ENCODE measurements at regions not wholly inside any gene's neighbourhood (a gene's known extent, or its start where the extent isn't known, plus 50 kb on each side); places are given as distances from the start of the nearest gene placed in this dataset.

DNA sequence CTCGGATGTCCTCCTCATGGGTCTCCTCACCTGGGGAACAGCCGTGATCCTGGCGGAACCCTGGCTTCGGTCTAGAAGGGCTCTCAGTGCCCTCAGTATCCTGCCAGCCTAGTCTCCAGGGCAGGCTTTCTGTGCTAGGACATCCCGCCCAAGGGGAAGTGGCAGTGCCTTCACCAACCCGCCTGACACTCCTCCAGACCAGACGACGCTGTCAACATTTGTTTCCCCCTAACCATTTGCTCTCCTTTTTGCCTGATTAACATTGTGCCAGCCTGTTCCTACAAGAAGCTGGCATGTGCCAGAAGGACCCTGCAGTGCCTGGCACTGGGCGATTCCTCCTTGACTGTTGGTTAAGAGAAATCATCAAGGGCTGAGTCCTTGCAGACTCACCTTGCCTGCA lies 358.9 kb upstream of the IRX2 start:
- Histone ChIP-seq H3K4me3 (no peak overlapping the region), H3K9me3 (no peaks in the 10 kb centered on the region), H3K4me1 (no peaks in the 10 kb centered on the region), H3K4me2 (no peak overlapping the region), H3K27ac (no peak overlapping the region)
- no peak for FAIRE-seq
- no peak for DNase-seq (ENCODE audit: low read depth in 1 of 2, low spot score in 1 of 2)
- no peak for TF ChIP-seq REST (IDR thresholded peaks at IDR 0.05)
- TF ChIP-seq HOXB5 (CRISPR knock-in tag; IDR thresholded peaks at IDR 0.05), result no peak
- no peak for TF ChIP-seq ELK1 (IDR thresholded peaks at IDR 0.05; ENCODE audit: low read depth, low read length)
- no peak for TF ChIP-seq EHF (CRISPR knock-in tag; IDR thresholded peaks at IDR 0.05)
- TF ChIP-seq SMC3 (IDR thresholded peaks at IDR 0.05), result no peak
- TF ChIP-seq EHMT2 (IDR thresholded peaks at IDR 0.05; ENCODE audit: low read depth), result no peak
- TF ChIP-seq RARB (CRISPR knock-in tag; IDR thresholded peaks at IDR 0.05), result no peak
- TF ChIP-seq HOXB13 (CRISPR knock-in tag; IDR thresholded peaks at IDR 0.05; ENCODE audit: low read depth), result no peak
- no peak for TF ChIP-seq PBX3 (IDR thresholded peaks at IDR 0.05)
- no peak for TF ChIP-seq TP53 (CRISPR knock-in tag; IDR thresholded peaks at IDR 0.05)
- TF ChIP-seq, protein P1, sequence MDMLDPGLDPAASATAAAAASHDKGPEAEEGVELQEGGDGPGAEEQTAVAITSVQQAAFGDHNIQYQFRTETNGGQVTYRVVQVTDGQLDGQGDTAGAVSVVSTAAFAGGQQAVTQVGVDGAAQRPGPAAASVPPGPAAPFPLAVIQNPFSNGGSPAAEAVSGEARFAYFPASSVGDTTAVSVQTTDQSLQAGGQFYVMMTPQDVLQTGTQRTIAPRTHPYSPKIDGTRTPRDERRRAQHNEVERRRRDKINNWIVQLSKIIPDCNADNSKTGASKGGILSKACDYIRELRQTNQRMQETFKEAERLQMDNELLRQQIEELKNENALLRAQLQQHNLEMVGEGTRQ (IDR thresholded peaks at IDR 0.05), result no peak
- TF ChIP-seq HEYL (CRISPR knock-in tag; IDR thresholded peaks at IDR 0.05), result no peak
- TF ChIP-seq MAFK (IDR thresholded peaks at IDR 0.05; ENCODE audit: partially characterized antibody), result no peak
- TF ChIP-seq CEBPB (IDR thresholded peaks at IDR 0.05), result no peak
- no peak for TF ChIP-seq FOXS1 (CRISPR knock-in tag; IDR thresholded peaks at IDR 0.05)
- TF ChIP-seq, protein P2, sequence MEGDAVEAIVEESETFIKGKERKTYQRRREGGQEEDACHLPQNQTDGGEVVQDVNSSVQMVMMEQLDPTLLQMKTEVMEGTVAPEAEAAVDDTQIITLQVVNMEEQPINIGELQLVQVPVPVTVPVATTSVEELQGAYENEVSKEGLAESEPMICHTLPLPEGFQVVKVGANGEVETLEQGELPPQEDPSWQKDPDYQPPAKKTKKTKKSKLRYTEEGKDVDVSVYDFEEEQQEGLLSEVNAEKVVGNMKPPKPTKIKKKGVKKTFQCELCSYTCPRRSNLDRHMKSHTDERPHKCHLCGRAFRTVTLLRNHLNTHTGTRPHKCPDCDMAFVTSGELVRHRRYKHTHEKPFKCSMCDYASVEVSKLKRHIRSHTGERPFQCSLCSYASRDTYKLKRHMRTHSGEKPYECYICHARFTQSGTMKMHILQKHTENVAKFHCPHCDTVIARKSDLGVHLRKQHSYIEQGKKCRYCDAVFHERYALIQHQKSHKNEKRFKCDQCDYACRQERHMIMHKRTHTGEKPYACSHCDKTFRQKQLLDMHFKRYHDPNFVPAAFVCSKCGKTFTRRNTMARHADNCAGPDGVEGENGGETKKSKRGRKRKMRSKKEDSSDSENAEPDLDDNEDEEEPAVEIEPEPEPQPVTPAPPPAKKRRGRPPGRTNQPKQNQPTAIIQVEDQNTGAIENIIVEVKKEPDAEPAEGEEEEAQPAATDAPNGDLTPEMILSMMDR (IDR thresholded peaks at IDR 0.05), result no peak
- no peak for TF ChIP-seq KDM5A (IDR thresholded peaks at IDR 0.05)
- TF ChIP-seq CBX8 (IDR thresholded peaks at IDR 0.05), result no peak
- WGBS (ENCODE audit: missing lambda C conversion rate), result 30% methylated on average over 6 of the region's 9 CpGs
- ATAC-seq, result no peak
- ChIA-PET POLR2A (no interaction called here), CTCF (no interaction called here)

DNA sequence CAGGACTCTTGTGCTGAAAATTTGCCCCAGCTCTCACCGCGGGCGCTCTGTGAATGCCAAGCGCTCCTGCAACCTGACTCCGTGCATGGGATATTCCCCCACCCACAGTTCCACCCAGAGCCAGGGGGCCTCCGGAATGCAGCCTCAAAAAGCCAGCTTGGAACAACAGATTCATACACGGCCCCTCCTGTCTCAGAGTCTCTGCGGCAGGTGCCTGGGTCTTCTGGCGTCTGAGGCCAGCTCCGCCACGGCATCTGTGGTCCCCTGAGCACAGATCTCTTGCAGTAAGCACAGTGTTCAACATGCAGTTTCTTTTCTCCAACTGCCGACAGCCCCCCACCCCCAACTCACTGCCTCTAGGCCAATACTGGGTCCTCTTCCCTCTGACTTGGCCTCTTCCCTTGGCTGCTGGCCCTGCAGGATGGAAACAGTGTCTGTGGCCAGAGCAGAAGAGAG lies 355.7 kb upstream of the IRX2 start:
- no peak overlapping the region for H3K27ac ChIP-seq
- no peaks in the 10 kb centered on the region for H3K4me1 ChIP-seq
- ChIA-PET CTCF (no interaction called here), POLR2A (no interaction called here)
- no peak for ATAC-seq
- H3K4me3 ChIP-seq, result no peak overlapping the region
- DNase-seq (ENCODE audit: low read depth in 1 of 2, low spot score in 1 of 2), result no peak
- 26% methylated on average over 12 of the region's 12 CpGs for WGBS (ENCODE audit: missing lambda C conversion rate)
- no peak overlapping the region for H3K4me2 ChIP-seq
- H3K9me3 ChIP-seq, result no peaks in the 10 kb centered on the region
- no peak for FAIRE-seq
- TF ChIP-seq KDM5A (IDR thresholded peaks at IDR 0.05), result no peak
- TF ChIP-seq CHD4 (IDR thresholded peaks at IDR 0.05; ENCODE audit: borderline replicate concordance), result no peak
- no peak for TF ChIP-seq CHD2 (IDR thresholded peaks at IDR 0.05; ENCODE audit: low read length, partially characterized antibody)
- TF ChIP-seq CBX8 (IDR thresholded peaks at IDR 0.05), result no peak
- TF ChIP-seq ZC3H11A (IDR thresholded peaks at IDR 0.05), result no peak
- no peak for TF ChIP-seq HOXB13 (CRISPR knock-in tag; IDR thresholded peaks at IDR 0.05; ENCODE audit: low read depth)
- TF ChIP-seq FOSL2 (IDR thresholded peaks at IDR 0.05), result no peak
- no peak for TF ChIP-seq FOSL2 (CRISPR knock-in tag; IDR thresholded peaks at IDR 0.05)
- TF ChIP-seq RARB (CRISPR knock-in tag; IDR thresholded peaks at IDR 0.05), result no peak
- no peak for TF ChIP-seq BHLHE40 (IDR thresholded peaks at IDR 0.05; ENCODE audit: low read depth, low read length)
- no peak for TF ChIP-seq FOXS1 (CRISPR knock-in tag; IDR thresholded peaks at IDR 0.05)
- no peak for TF ChIP-seq JUN (IDR thresholded peaks at IDR 0.05)
- no peak for TF ChIP-seq PBX3 (IDR thresholded peaks at IDR 0.05)
- TF ChIP-seq NR3C1 (IDR thresholded peaks at IDR 0.05), result no peak
- no peak for TF ChIP-seq HDAC2 (IDR thresholded peaks at IDR 0.05)
- TF ChIP-seq RAD21 (conservative IDR thresholded peaks at IDR 0.05 in 1 of 2, IDR thresholded peaks at IDR 0.05 in 1 of 2), result no peak
- no peak for TF ChIP-seq RCOR1 (IDR thresholded peaks at IDR 0.05; ENCODE audit: low read depth, low read length)

All from A549 (cell line).